ENCODE measurements at regions not wholly inside any gene's neighbourhood (a gene's known extent, or its start where the extent isn't known, plus 50 kb on each side); places are given as distances from the start of the nearest gene placed in this dataset.

GRCh38 chr2:21428754-21429153, 305.0 kb downstream of the TDRD15 start:
- H3K4me2 ChIP-seq (ENCODE audit: low read length): no peak overlapping the region
- no peak overlapping the region for H3K4me3 ChIP-seq (ENCODE audit: low read length)
- H2AFZ ChIP-seq (ENCODE audit: low read depth, low read length): no peak overlapping the region
- no peaks in the 10 kb centered on the region for H3K9me3 ChIP-seq (ENCODE audit: insufficient read depth, low read length)
- H3K4me1 ChIP-seq (ENCODE audit: low read length): no peaks in the 10 kb centered on the region
- H3K9ac ChIP-seq (ENCODE audit: low read length): no peak overlapping the region
- no peaks in the 10 kb centered on the region for H3K36me3 ChIP-seq (replicated peaks; ENCODE audit: low read depth, low read length)
- no peak for TF ChIP-seq EZH2phosphoT487 (IDR thresholded peaks at IDR 0.05; ENCODE audit: low read depth)
- TF ChIP-seq CTCF (IDR thresholded peaks at IDR 0.05; ENCODE audit: low read depth, low read length): no peak
- H4K20me1 ChIP-seq (ENCODE audit: insufficient read depth, low read length): no peaks in the 10 kb centered on the region
- no peak overlapping the region for H3K27ac ChIP-seq (ENCODE audit: low read length)
- H3K27me3 ChIP-seq (ENCODE audit: low read depth, low read length): no peaks in the 10 kb centered on the region; the same call in 1 of the 2 replicates
- H3K79me2 ChIP-seq (ENCODE audit: low read length): no peaks in the 10 kb centered on the region

- Histone ChIP-seq H3K79me2 (ENCODE audit: low read length) (no peaks in the 10 kb centered on the region), H2AFZ (ENCODE audit: low read depth, low read length) (no peak overlapping the region), H3K4me1 (ENCODE audit: low read length) (no peaks in the 10 kb centered on the region), H3K9me3 (ENCODE audit: insufficient read depth, low read length) (no peaks in the 10 kb centered on the region), H3K4me2 (ENCODE audit: low read length) (no peak overlapping the region), H3K9ac (ENCODE audit: low read length) (no peak overlapping the region), H3K4me3 (ENCODE audit: low read length) (no peak overlapping the region), H3K27me3 (ENCODE audit: low read depth, low read length) (no peaks in the 10 kb centered on the region), H4K20me1 (ENCODE audit: insufficient read depth, low read length) (no peaks in the 10 kb centered on the region), H3K36me3 (replicated peaks; ENCODE audit: low read depth, low read length) (no peaks in the 10 kb centered on the region), H3K27ac (ENCODE audit: low read length) (no peak overlapping the region)
- TF ChIP-seq CTCF (IDR thresholded peaks at IDR 0.05; ENCODE audit: low read depth, low read length) (no peak), EZH2phosphoT487 (IDR thresholded peaks at IDR 0.05; ENCODE audit: low read depth) (no peak)
These were observed 306.0 kb downstream of the TDRD15 start for GRCh38 chr2:21429747-21430146.

- TF ChIP-seq EZH2phosphoT487 (IDR thresholded peaks at IDR 0.05; ENCODE audit: low read depth) (no peak), CTCF (IDR thresholded peaks at IDR 0.05; ENCODE audit: low read depth, low read length) (no peak)
- Histone ChIP-seq H3K9ac (ENCODE audit: low read length) (no peak overlapping the region), H3K27me3 (ENCODE audit: low read depth, low read length) (no peaks in the 10 kb centered on the region), H4K20me1 (ENCODE audit: insufficient read depth, low read length) (no peaks in the 10 kb centered on the region), H3K79me2 (ENCODE audit: low read length) (no peaks in the 10 kb centered on the region), H3K27ac (ENCODE audit: low read length) (no peak overlapping the region), H2AFZ (ENCODE audit: low read depth, low read length) (no peak overlapping the region), H3K36me3 (replicated peaks; ENCODE audit: low read depth, low read length) (no peaks in the 10 kb centered on the region), H3K4me1 (ENCODE audit: low read length) (no peaks in the 10 kb centered on the region), H3K4me3 (ENCODE audit: low read length) (no peak overlapping the region), H3K4me2 (ENCODE audit: low read length) (no peak overlapping the region), H3K9me3 (ENCODE audit: insufficient read depth, low read length) (no peaks in the 10 kb centered on the region)
These were observed 307.3 kb downstream of the TDRD15 start for GRCh38 chr2:21431078-21431477.

- no peaks in the 10 kb centered on the region for H4K20me1 ChIP-seq (ENCODE audit: insufficient read depth, low read length)
- no peak overlapping the region for H3K9ac ChIP-seq (ENCODE audit: low read length)
- no peak overlapping the region for H3K4me2 ChIP-seq (ENCODE audit: low read length)
- no peaks in the 10 kb centered on the region for H3K79me2 ChIP-seq (ENCODE audit: low read length)
- H3K4me3 ChIP-seq (ENCODE audit: low read length): no peak overlapping the region
- no peak overlapping the region for H3K27ac ChIP-seq (ENCODE audit: low read length)
- H3K9me3 ChIP-seq (ENCODE audit: insufficient read depth, low read length): no peaks in the 10 kb centered on the region
- TF ChIP-seq EZH2phosphoT487 (IDR thresholded peaks at IDR 0.05; ENCODE audit: low read depth) (no peak), CTCF (IDR thresholded peaks at IDR 0.05; ENCODE audit: low read depth, low read length) (no peak)
- H3K4me1 ChIP-seq (ENCODE audit: low read length): no peaks in the 10 kb centered on the region
- H3K36me3 ChIP-seq (replicated peaks; ENCODE audit: low read depth, low read length): no peaks in the 10 kb centered on the region
- H3K27me3 ChIP-seq (ENCODE audit: low read depth, low read length): no peaks in the 10 kb centered on the region
- H2AFZ ChIP-seq (ENCODE audit: low read depth, low read length): no peak overlapping the region
These were observed 315.2 kb downstream of the TDRD15 start for GRCh38 chr2:21438949-21439348.
